OCI-LY1 (cell line): ENCODE measurements at regions not wholly inside any gene's neighbourhood (a gene's known extent, or its start where the extent isn't known, plus 50 kb on each side); places are given as distances from the start of the nearest gene placed in this dataset.

Experiments used
- H2AFZ ChIP-seq: fragments of 200-600 bp; sonication (generic), shearing (Covaris generic); 2 replicates; pipeline ENCODE4 v1.6.0; 2014; ENCODE audit warnings: antibody characterized with exemption, mild to moderate bottlenecking, low read length
- H3F3A ChIP-seq: fragments of 200-600 bp; sonication (generic), shearing (Covaris generic); 2 replicates; pipeline ENCODE4 v1.6.0; 2014; ENCODE audit warnings: mild to moderate bottlenecking, antibody characterized with exemption, low read length, moderate library complexity; ENCODE audit not compliant: insufficient read depth
- H3K27ac ChIP-seq: fragments of 200-600 bp; sonication (generic); 2 replicates; pipeline ENCODE4 v1.5.1; 2014; ENCODE audit warnings: low read length, mixed run types, mild to moderate bottlenecking, low read depth; ENCODE audit not compliant: poor library complexity, severe bottlenecking
- H3K27me3 ChIP-seq: fragments of 200-600 bp; sonication (generic); 2 replicates; pipeline ENCODE4 v1.6.0; 2014; ENCODE audit warnings: antibody characterized with exemption, mild to moderate bottlenecking, low read length, moderate library complexity; ENCODE audit not compliant: insufficient read depth
- H3K36me3 ChIP-seq: fragments of 200-600 bp; sonication (generic); 2 replicates; pipeline ENCODE4 v1.6.1; 2014; ENCODE audit warnings: mild to moderate bottlenecking, antibody characterized with exemption, low read length, moderate library complexity, mixed read lengths; ENCODE audit not compliant: insufficient read depth
- H3K4me1 ChIP-seq: fragments of 200-600 bp; sonication (generic); 2 replicates; pipeline ENCODE4 v1.5.1; 2014; ENCODE audit warnings: mild to moderate bottlenecking, low read length, moderate library complexity; ENCODE audit not compliant: insufficient read depth, severe bottlenecking
- H3K4me2 ChIP-seq: fragments of 200-600 bp; sonication (generic), shearing (Covaris generic); 2 replicates; pipeline ENCODE4 v1.6.1; 2014; ENCODE audit warnings: low read length
- H3K4me3 ChIP-seq: fragments of 200-600 bp; sonication (generic); 2 replicates; pipeline ENCODE4 v1.5.1; 2014; ENCODE audit warnings: low read length, low read depth, mild to moderate bottlenecking, mixed read lengths; ENCODE audit not compliant: poor library complexity, severe bottlenecking
- H3K79me2 ChIP-seq: fragments of 200-600 bp; shearing (Covaris generic); 2 replicates; pipeline ENCODE4 v1.6.1; 2016; ENCODE audit warnings: mixed run types, low read length, mixed read lengths; ENCODE audit not compliant: insufficient read depth
- H3K9ac ChIP-seq: fragments of 200-600 bp; sonication (generic), shearing (Covaris generic); 2 replicates; pipeline ENCODE4 v1.6.1; 2014; ENCODE audit warnings: mild to moderate bottlenecking, low read length, mixed read lengths
- H3K9me2 ChIP-seq: fragments of 200-600 bp; sonication (generic), shearing (Covaris generic); 2 replicates; pipeline ENCODE4 v1.6.1; 2014; ENCODE audit warnings: low read depth, mild to moderate bottlenecking, low read length, mixed read lengths
- H3K9me3 ChIP-seq: fragments of 200-600 bp; shearing (Covaris generic); 2 replicates; pipeline ENCODE4 v1.6.1; 2014; ENCODE audit warnings: low read length, mixed read lengths
- H4K20me1 ChIP-seq: fragments of 200-600 bp; sonication (generic), shearing (Covaris generic); 2 replicates; pipeline ENCODE4 v1.6.0; 2016; ENCODE audit warnings: mild to moderate bottlenecking, low read length; ENCODE audit not compliant: insufficient read depth
- CTCF ChIP-seq: fragments of 200-600 bp; sonication (generic), shearing (Covaris generic); IDR thresholded peaks from 2 replicates; pipeline ENCODE4 v1.5.1; 2017; ENCODE audit warnings: mild to moderate bottlenecking, antibody characterized with exemption, low read length, moderate library complexity, mixed read lengths
- EZH2 ChIP-seq: fragments of 200-600 bp; sonication (generic), shearing (Covaris generic); IDR thresholded peaks from 2 replicates; pipeline ENCODE4 v1.8.0; 2017; ENCODE audit warnings: borderline replicate concordance, mixed run types, mild to moderate bottlenecking, antibody characterized with exemption, low read length, moderate library complexity, mixed read lengths

GRCh38 chr11:122213171-122213570 is 97.2 kb upstream of the BLID start:
- no peaks in the 10 kb centered on the region for H3K27me3 ChIP-seq
- H3K4me3 ChIP-seq = no peak overlapping the region
- H3K4me1 ChIP-seq = no peaks in the 10 kb centered on the region
- no peak for TF ChIP-seq EZH2
- no peak for TF ChIP-seq CTCF
- no peaks in the 10 kb centered on the region for H3K9me2 ChIP-seq
- H2AFZ ChIP-seq = no peak overlapping the region
- H3K9ac ChIP-seq = no peak overlapping the region
- H3K27ac ChIP-seq = no peak overlapping the region
- H3K36me3 ChIP-seq = no peaks in the 10 kb centered on the region
- no peaks in the 10 kb centered on the region for H3F3A ChIP-seq
- no peaks in the 10 kb centered on the region for H3K79me2 ChIP-seq
- no peaks in the 10 kb centered on the region for H4K20me1 ChIP-seq
- no peak overlapping the region for H3K4me2 ChIP-seq
- no peaks in the 10 kb centered on the region for H3K9me3 ChIP-seq

GRCh38 chr11:122210367-122210997 is 94.5 kb upstream of the BLID start:
- H3K4me1 ChIP-seq = no peaks in the 10 kb centered on the region
- no peak overlapping the region for H3K27ac ChIP-seq
- H3K4me2 ChIP-seq = no peak overlapping the region
- H3K9ac ChIP-seq = no peak overlapping the region
- TF ChIP-seq EZH2 (no peak), CTCF (no peak)
- H2AFZ ChIP-seq = no peak overlapping the region
- H3K36me3 ChIP-seq = no peaks in the 10 kb centered on the region
- H3K9me2 ChIP-seq = no peaks in the 10 kb centered on the region
- H3K4me3 ChIP-seq = no peak overlapping the region
- no peaks in the 10 kb centered on the region for H3K27me3 ChIP-seq
- H3K79me2 ChIP-seq = no peaks in the 10 kb centered on the region
- H3K9me3 ChIP-seq = no peaks in the 10 kb centered on the region
- no peaks in the 10 kb centered on the region for H3F3A ChIP-seq
- no peaks in the 10 kb centered on the region for H4K20me1 ChIP-seq

GRCh38 chr11:122209619-122210366 is 93.8 kb upstream of the BLID start:
- no peaks in the 10 kb centered on the region for H3K9me3 ChIP-seq
- H2AFZ ChIP-seq = no peak overlapping the region
- no peaks in the 10 kb centered on the region for H3K9me2 ChIP-seq
- no peak overlapping the region for H3K9ac ChIP-seq
- no peak overlapping the region for H3K4me3 ChIP-seq
- H3F3A ChIP-seq = no peaks in the 10 kb centered on the region
- TF ChIP-seq CTCF = no peak
- TF ChIP-seq EZH2 = no peak
- H3K36me3 ChIP-seq = no peaks in the 10 kb centered on the region
- no peaks in the 10 kb centered on the region for H3K27me3 ChIP-seq
- H3K79me2 ChIP-seq = no peaks in the 10 kb centered on the region
- no peak overlapping the region for H3K27ac ChIP-seq
- no peaks in the 10 kb centered on the region for H4K20me1 ChIP-seq
- H3K4me1 ChIP-seq = no peaks in the 10 kb centered on the region
- H3K4me2 ChIP-seq = no peak overlapping the region
